ENCODE measurements at regions not wholly inside any gene's neighbourhood (a gene's known extent, or its start where the extent isn't known, plus 50 kb on each side); places are given as distances from the start of the nearest gene placed in this dataset.

DNA sequence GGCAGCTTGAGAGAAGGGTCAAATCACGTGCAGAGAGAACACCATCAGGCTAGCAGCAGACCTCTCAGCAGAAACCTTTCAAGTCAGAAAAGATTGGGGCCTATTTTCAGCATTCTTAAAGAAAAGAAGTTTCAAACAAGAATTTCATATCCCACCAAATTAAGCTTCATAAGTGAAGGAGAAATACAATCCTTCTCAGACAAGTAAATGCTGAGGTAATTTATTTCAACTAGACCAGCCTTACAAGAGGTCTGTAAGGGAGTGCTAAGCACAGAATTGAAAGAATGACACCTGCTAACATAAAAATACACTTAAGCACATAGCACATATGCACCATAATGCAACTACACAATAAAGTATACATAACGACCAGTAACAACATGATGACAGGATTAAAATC lies 693.9 kb downstream of the NYAP2 start:
- TF ChIP-seq, protein P1, sequence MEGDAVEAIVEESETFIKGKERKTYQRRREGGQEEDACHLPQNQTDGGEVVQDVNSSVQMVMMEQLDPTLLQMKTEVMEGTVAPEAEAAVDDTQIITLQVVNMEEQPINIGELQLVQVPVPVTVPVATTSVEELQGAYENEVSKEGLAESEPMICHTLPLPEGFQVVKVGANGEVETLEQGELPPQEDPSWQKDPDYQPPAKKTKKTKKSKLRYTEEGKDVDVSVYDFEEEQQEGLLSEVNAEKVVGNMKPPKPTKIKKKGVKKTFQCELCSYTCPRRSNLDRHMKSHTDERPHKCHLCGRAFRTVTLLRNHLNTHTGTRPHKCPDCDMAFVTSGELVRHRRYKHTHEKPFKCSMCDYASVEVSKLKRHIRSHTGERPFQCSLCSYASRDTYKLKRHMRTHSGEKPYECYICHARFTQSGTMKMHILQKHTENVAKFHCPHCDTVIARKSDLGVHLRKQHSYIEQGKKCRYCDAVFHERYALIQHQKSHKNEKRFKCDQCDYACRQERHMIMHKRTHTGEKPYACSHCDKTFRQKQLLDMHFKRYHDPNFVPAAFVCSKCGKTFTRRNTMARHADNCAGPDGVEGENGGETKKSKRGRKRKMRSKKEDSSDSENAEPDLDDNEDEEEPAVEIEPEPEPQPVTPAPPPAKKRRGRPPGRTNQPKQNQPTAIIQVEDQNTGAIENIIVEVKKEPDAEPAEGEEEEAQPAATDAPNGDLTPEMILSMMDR (IDR thresholded peaks at IDR 0.05; ENCODE audit: low read length): no peak
- TF ChIP-seq EZH2 (IDR thresholded peaks at IDR 0.05; ENCODE audit: borderline replicate concordance, low read length): no peak

Data from OCI-LY1 (cell line).